AG04449 (cell line): ENCODE measurements at regions not wholly inside any gene's neighbourhood (a gene's known extent, or its start where the extent isn't known, plus 50 kb on each side); places are given as distances from the start of the nearest gene placed in this dataset.
"Not testable (repeated sequence)": the region's sequence is repeated elsewhere in the genome, so short reads cannot be mapped to it uniquely, and the experiment has no call there.

ENCODE experiments used
- CTCF ChIA-PET: fragments of 350-600 bp; formaldehyde crosslinking; extraction: SDS; loops from one replicate; lab custom pipeline; 2021; ENCODE audit warnings: antibody characterized with exemption; lab: Yijun Ruan, JAX
- POLR2A ChIA-PET: fragments of 400-600, 350-600 bp; formaldehyde crosslinking; extraction: SDS; loops from one replicate; lab custom pipeline; 2020; ENCODE audit warnings: antibody characterized with exemption, inconsistent platforms; lab: Yijun Ruan, JAX
- DNase-seq: peaks from one replicate; pipeline ENCODE4 v3.0.0-alpha.2; 2010; ENCODE audit warnings: low read depth, low spot score
- H3K4me3 ChIP-seq: 2 replicates; pipeline ENCODE4 v1.5.1; 2011; ENCODE audit warnings: low read depth, mild to moderate bottlenecking, control low read depth, low read length
- CTCF ChIP-seq: IDR thresholded peaks from one replicate; pipeline ENCODE4 v1.5.1; 2011; ENCODE audit warnings: mild to moderate bottlenecking, moderate library complexity, low read length, control low read depth, inconsistent platforms; ENCODE audit not compliant: insufficient read depth; ENCODE audit errors: missing control alignments

- DNase-seq: no peak
- ChIA-PET POLR2A (no interaction called here), CTCF (interaction anchor here (0.8 to 1.9 kb wide), 7 partner anchors 9 to 162 kb away, joined by 3 to 10 read pairs (median 3); no protein-coding TSS in a partner anchor)
- no peak for TF ChIP-seq CTCF
- no peak overlapping the region for H3K4me3 ChIP-seq
Observed at GRCh38 chr10:30554440-30554825, 75.1 kb downstream of the LYZL2 start.

- ChIA-PET CTCF (interaction anchor here (0.8 to 1.9 kb wide), 7 partner anchors 9 to 161 kb away, joined by 3 to 10 read pairs (median 3); no protein-coding TSS in a partner anchor), POLR2A (no interaction called here)
- H3K4me3 ChIP-seq: no peak overlapping the region
- no peak for DNase-seq
- TF ChIP-seq CTCF: no peak
Observed at GRCh38 chr10:30553626-30554439, 75.7 kb downstream of the LYZL2 start.

- CTCF ChIA-PET: interaction anchor here (0.7 to 1.9 kb wide), 6 partner anchors 10 to 161 kb away, joined by 3 to 10 read pairs (median 4); no protein-coding TSS in a partner anchor
- DNase-seq: no peak
- POLR2A ChIA-PET: no interaction called here
- TF ChIP-seq CTCF: no peak
- H3K4me3 ChIP-seq: no peak overlapping the region
Observed at GRCh38 chr10:30553018-30553625, 76.4 kb downstream of the LYZL2 start.

GRCh38 chr10:30550967-30551815 is 78.4 kb downstream of the LYZL2 start:
- no peak for TF ChIP-seq CTCF
- ChIA-PET CTCF (interaction anchor here (1.2 to 1.6 kb wide), 2 partner anchors 14 to 31 kb away, joined by 3 to 6 read pairs; no protein-coding TSS in a partner anchor), POLR2A (no interaction called here)
- no peak for DNase-seq
- no peak overlapping the region for H3K4me3 ChIP-seq

- H3K4me3 ChIP-seq, DNase-seq, POLR2A ChIA-PET, CTCF ChIA-PET: not testable (repeated sequence)
Observed at GRCh38 chr10:30549134-30549687, 80.3 kb downstream of the LYZL2 start.

GRCh38 chr10:30546511-30546910 is 83.0 kb downstream of the LYZL2 start:
- no peak for DNase-seq
- H3K4me3 ChIP-seq: no peak overlapping the region
- TF ChIP-seq CTCF: no peak
- CTCF ChIA-PET: interaction anchor here (1.9 to 2.2 kb wide), 3 partner anchors 10 to 154 kb away, joined by 5 to 10 read pairs (median 7); no protein-coding TSS in a partner anchor
- POLR2A ChIA-PET: no interaction called here
